ENCODE measurements at regions not wholly inside any gene's neighbourhood (a gene's known extent, or its start where the extent isn't known, plus 50 kb on each side); places are given as distances from the start of the nearest gene placed in this dataset.

DNA sequence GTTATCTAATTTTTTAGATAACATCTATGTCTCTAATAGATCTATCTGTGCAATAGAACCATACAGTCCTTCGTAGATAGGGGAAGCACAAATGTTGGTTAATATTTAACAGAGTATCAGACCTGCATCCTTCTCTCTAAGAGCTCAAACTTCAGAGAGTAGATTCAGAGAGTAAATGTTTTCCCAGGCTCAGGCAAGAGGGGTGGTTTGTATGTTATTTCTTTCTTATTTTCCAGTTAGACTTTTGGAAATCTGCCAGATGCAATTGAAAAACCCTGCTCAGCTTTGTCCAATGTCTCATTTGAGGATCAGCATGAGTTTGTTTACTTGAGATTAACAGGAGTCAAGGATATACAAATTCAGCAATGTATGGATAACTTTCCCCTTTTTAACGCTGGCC, 361.9 kb downstream of the BCKDHB start:
- intact Hi-C loops (cut with micrococcal nuclease), result no loop called here

GRCh38 chr6:80467408-80467807, 360.9 kb downstream of the BCKDHB start:
- intact Hi-C loops (cut with micrococcal nuclease), result no loop called here

GRCh38 chr6:80466981-80467380, 360.5 kb downstream of the BCKDHB start:
- intact Hi-C loops (cut with micrococcal nuclease), result no loop called here

- intact Hi-C loops (cut with micrococcal nuclease), result no loop called here
These were observed 359.0 kb downstream of the BCKDHB start for GRCh38 chr6:80465513-80465912.

- intact Hi-C loops (cut with micrococcal nuclease), result no loop called here
These were observed 358.4 kb downstream of the BCKDHB start for GRCh38 chr6:80464901-80465300.

DNA sequence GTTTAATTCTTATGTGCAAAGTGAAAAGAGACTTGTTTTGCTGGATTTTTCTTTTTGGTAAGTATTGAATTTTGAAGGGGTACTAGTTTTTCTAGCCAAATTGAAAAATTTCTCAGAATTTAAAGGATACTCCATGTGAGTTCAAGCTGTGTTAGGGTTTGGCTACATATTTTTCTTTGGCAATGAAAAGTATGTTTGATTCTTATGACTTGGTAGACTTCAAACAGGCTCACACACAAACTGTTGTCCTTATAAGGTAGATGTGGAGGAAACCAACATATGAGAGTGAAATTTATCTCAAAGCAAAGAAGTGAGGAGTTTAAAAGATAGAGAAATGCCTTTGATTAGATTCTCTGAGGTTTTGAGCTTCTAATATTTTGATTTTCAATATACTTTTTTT, 356.7 kb downstream of the BCKDHB start:
- intact Hi-C loops (cut with micrococcal nuclease), result no loop called here

DNA sequence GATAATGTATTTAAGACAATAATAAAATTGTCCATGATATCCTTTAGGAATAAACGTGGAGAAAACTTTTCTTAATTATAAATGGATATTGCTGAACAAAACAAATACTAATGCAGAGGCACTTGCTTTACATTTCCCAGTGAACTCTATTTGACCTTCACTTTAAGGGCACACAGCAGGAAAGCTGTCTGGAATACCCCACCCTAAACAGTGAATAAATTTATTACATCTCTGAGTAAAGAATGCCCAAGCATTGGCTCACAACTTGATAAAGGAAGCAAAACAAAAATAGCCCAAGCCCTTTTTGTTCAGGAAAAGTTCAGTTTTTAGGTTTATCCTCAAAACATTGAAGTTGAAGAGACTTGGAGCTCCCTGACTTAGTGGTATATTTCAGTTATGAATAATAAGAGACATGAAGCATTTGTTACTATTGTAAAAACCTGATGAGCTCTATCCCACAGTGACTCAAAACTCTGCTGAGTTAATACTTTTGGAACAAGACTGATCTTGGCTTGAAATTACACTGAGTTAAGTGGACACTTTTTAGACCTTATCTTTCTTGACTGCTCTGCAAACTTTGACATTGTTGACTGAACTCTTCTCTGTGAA, 353.9 kb downstream of the BCKDHB start:
- intact Hi-C loops (cut with micrococcal nuclease), result no loop called here

GRCh38 chr6:80457439-80457933, 351.0 kb downstream of the BCKDHB start:
- intact Hi-C loops (cut with micrococcal nuclease), result no loop called here

DNA sequence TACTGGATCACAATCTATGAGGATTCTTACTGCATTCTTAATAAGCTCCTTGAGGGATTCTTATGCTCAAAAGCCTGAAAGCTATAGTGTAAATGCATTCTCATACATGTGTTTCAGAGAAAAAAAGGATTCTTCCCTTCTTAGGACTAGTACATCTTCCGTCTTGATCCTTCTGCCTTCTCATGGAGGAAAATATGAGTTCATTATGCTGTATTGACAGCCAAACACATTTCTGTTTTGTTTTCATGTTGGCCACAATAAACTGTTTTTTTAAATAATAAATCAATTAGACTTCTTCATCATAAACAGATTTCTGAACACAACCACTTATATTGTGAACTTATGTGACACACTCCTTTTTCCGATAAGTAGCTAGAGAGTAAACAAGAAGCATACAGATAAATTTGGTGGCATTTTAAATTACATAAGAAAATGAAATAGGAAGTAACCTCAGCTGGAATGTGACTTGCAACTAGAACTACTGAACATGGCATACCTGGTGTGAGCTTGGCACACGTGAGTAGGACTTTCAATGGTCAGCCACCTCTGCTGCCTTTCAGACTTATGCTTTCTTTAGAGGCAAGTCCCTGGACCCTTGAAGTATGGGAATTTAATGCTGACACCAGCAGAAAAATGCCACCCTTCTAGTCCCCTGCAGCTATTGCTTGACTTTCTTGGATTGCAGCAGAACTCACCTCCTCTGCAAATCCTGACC, 350.4 kb downstream of the BCKDHB start:
- intact Hi-C loops (cut with micrococcal nuclease), result no loop called here

GRCh38 chr6:80454661-80455365, 348.3 kb downstream of the BCKDHB start:
- intact Hi-C loops (cut with micrococcal nuclease), result no loop called here

GRCh38 chr6:80454197-80454596, 347.7 kb downstream of the BCKDHB start:
- intact Hi-C loops (cut with micrococcal nuclease), result no loop called here

DNA sequence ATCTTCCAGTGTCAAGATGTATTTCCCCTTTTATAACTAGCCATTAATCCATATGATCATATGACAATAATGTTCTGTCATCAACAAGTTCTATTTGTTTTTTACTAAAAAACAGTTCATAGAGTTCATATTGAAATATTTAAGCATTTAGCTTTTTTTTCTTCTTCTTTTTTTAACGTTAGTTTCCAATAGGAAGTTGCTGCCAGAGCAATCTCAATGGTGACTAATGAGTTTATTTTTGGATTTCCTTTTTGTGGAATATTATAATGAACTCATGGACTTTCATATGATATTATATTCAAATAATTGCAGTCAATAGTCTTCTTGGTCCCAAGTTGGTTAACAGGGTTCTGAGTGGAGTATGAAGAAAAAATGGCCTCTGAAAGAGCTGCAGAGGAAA, 343.3 kb downstream of the BCKDHB start:
- intact Hi-C loops (cut with micrococcal nuclease), result no loop called here

GRCh38 chr6:80446454-80447045, 340.1 kb downstream of the BCKDHB start:
- intact Hi-C loops (cut with micrococcal nuclease), result no loop called here

DNA sequence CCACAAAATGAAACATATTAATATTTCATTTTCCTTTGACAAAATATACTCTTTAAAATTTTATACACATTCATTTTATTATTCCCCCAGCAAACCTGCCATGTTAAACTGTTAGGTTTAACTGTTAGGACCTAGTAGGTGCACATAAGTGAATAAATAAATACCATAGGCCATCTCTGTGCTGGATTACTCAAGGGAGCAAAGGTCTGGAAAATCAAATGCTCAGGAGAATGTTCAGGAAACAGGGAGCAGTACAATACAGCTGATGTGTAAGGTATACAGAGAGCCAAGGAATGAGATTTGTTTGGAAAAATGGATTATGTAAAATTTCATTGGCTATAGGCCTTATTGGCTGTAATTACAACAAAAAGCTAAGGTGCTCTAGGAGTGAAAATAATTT, 339.3 kb downstream of the BCKDHB start:
- intact Hi-C loops (cut with micrococcal nuclease), result no loop called here

GRCh38 chr6:80442366-80442765, 335.9 kb downstream of the BCKDHB start:
- intact Hi-C loops (cut with micrococcal nuclease), result no loop called here

DNA sequence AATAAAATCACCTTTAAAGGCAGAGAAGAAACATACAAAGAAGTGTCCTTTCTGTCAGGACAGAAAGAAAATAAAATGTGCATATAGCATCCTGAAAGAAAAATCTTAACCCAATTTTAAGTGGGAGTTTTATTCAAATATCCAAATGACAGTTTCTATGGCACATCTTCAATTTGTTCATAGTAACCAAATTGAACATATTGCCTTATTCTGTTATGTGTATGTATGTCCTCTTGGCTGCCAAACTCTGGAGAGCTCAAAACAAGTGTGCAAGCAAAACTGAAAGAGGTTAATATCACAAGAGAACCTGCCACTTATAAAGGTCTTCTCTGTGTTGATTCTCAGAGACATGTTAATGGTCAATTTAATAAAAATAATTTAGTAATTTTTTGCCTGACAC, 334.7 kb downstream of the BCKDHB start:
- intact Hi-C loops (cut with micrococcal nuclease), result no loop called here

GRCh38 chr6:80440496-80441115, 334.1 kb downstream of the BCKDHB start:
- intact Hi-C loops (cut with micrococcal nuclease), result no loop called here

DNA sequence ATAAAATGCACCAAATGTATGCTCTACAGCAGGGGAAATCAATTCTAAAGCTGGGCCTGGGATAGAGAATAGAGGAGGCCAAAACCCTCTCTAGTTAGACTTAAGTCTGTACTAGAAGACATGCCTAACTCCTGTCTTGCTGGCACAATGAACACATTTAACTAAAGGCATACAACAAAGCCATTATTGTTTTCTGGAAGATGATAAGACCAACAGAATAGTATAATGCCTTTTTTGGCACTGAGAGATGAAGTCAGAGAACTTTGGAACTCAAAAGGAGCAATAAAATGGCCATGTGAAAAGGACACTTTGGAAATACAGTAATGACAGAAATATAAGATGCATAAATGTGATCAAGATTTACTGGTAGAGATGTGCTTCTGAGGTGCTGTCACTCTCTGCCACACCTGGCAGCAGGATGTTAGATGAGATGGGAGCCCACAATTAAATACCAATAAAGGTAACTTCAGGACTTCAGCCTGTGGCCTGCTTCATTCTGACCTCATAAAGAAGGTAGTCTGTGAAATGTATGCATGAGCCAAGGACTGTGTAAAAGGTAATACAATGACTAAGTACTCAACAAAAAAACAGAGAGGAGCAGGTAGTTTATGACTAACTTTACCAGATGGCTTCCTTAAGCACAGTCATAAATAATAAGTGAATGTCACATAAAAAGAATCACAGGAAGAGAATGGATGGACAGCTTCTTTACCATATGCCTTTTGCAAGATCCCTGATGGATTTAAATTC, 333.4 kb downstream of the BCKDHB start:
- intact Hi-C loops (cut with micrococcal nuclease), result no loop called here

DNA sequence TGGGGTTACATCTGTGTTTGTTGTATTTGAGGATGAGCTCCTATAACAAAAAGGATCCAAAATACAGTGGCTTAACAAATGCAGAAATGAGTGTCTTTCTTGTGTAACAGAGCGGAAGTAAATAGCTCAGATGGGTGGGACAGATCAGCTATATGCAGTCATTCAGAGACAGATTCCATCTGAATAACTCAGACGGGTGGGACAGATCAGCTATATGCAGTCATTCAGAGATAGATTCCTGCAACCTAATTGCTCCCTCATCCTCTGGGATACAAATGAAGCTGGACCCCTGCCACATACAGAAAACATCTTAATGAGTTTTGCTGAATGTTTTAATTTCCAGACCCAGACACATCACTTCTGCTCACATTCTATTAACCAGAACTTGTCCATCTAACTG, 332.3 kb downstream of the BCKDHB start:
- intact Hi-C loops (cut with micrococcal nuclease), result no loop called here

- intact Hi-C loops (cut with micrococcal nuclease), result no loop called here
These were observed 331.3 kb downstream of the BCKDHB start for GRCh38 chr6:80437801-80438200.

DNA sequence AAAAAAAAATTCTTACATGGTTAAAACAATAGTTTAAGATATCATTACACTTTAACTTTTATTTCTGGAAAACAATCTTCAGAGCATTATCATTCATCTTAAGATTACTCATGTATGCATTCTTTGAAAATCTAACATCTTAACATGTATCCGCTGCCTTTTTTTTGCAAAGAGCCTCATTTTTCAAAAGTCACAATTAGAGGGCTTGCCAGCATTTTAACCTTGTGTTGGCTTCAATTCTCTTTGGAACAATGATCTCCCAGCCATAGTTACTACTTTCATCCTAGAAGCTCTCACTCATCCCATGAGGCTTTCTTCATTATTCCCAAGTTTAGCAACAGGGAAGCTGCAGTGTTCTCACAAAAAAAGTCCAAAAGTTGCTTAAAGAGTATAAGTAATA, 330.8 kb downstream of the BCKDHB start:
- intact Hi-C loops (cut with micrococcal nuclease), result no loop called here
